Gastroesophageal sphincter (tissue), 3 donors: ENCODE measurements at regions not wholly inside any gene's neighbourhood (a gene's known extent, or its start where the extent isn't known, plus 50 kb on each side); places are given as distances from the start of the nearest gene placed in this dataset.

Source experiments
- CTCF ChIP-seq, 4 experiments: fragments of 200-600 bp in 2 of 4; fragments of 450-650 bp in 2 of 4; sonication (generic) in 1 of 4; IDR thresholded peaks; one replicate each; pipeline ENCODE4 v1.5.1; 2017 to 2019; ENCODE audit warnings: antibody characterized with exemption in 4 of 4, mild to moderate bottlenecking in 2 of 4, moderate library complexity in 2 of 4
- EP300 ChIP-seq: sonication (generic); formaldehyde crosslinking; IDR thresholded peaks from one replicate; pipeline ENCODE4 v1.6.1; 2017; ENCODE audit warnings: antibody characterized with exemption, mild to moderate bottlenecking
- POLR2A ChIP-seq, 2 donors: fragments of 450-650 bp; IDR thresholded peaks; one replicate each; pipeline ENCODE4 v1.6.1; 2017; ENCODE audit warnings: antibody characterized with exemption in 2 of 2, mild to moderate bottlenecking in 2 of 2, moderate library complexity in 1 of 2

- no peak for TF ChIP-seq CTCF (IDR thresholded peaks at IDR 0.05)
- no peak for TF ChIP-seq POLR2A (IDR thresholded peaks at IDR 0.05)
- no peak for TF ChIP-seq EP300
These were observed 400.1 kb upstream of the ERCC4 start for GRCh38 chr16:13519871-13520270.
